Activated CD8-positive, alpha-beta T cell treated with anti-CD3 and anti-CD28 coated beads for 36 hours (primary cell): ENCODE measurements at regions not wholly inside any gene's neighbourhood (a gene's known extent, or its start where the extent isn't known, plus 50 kb on each side); places are given as distances from the start of the nearest gene placed in this dataset.

ENCODE experiments used
- ATAC-seq: fragments of 200-7000 bp; cut with Tn5 transposase; one replicate; pipeline ENCODE4 v1.10.0; 2021; ENCODE audit warnings: mild to moderate bottlenecking, moderate library complexity
- CTCF ChIA-PET: fragments of 350-600 bp; sonication (Branson Sonifier 250); formaldehyde crosslinking; loops from one replicate; lab custom pipeline; 2021; ENCODE audit warnings: antibody characterized with exemption; lab: Charles Lee
- POLR2A ChIA-PET: fragments of 350-600 bp; sonication (Branson Sonifier 250); formaldehyde crosslinking; loops from one replicate; lab custom pipeline; 2021; ENCODE audit warnings: antibody characterized with exemption; lab: Charles Lee
- DNase-seq: peaks from one replicate; pipeline ENCODE4 v3.0.0-alpha.2; 2020
- H3K27ac Mint-ChIP-seq: one replicate; pipeline ENCODE4 v1.8.0; 2021; ENCODE audit warnings: mild to moderate bottlenecking, mixed read lengths
- H3K27me3 Mint-ChIP-seq: one replicate; pipeline ENCODE4 v1.8.0; 2021; ENCODE audit warnings: mixed read lengths
- H3K36me3 Mint-ChIP-seq: one replicate; pipeline ENCODE4 v1.8.0; 2021; ENCODE audit warnings: low read depth, mixed read lengths
- H3K4me1 Mint-ChIP-seq: one replicate; pipeline ENCODE4 v1.8.0; 2021; ENCODE audit warnings: low read depth, mixed read lengths
- H3K4me3 Mint-ChIP-seq: one replicate; pipeline ENCODE4 v1.8.0; 2021; ENCODE audit warnings: mild to moderate bottlenecking, moderate library complexity, mixed read lengths
- H3K9me3 Mint-ChIP-seq: one replicate; pipeline ENCODE4 v1.8.0; 2021; ENCODE audit warnings: mixed read lengths
- intact Hi-C: fragments of 100-400 bp; cut with micrococcal nuclease; formaldehyde crosslinking; loops from one replicate; pipeline ENCODE4 v1.10.0; 2022
- TF ChIP-seq, protein P1 (sequence below): fragments of 200-600 bp; IDR thresholded peaks from one replicate; pipeline ENCODE4 v1.8.0; 2022; ENCODE audit warnings: antibody characterized with exemption, mild to moderate bottlenecking

- TF ChIP-seq, protein P1, sequence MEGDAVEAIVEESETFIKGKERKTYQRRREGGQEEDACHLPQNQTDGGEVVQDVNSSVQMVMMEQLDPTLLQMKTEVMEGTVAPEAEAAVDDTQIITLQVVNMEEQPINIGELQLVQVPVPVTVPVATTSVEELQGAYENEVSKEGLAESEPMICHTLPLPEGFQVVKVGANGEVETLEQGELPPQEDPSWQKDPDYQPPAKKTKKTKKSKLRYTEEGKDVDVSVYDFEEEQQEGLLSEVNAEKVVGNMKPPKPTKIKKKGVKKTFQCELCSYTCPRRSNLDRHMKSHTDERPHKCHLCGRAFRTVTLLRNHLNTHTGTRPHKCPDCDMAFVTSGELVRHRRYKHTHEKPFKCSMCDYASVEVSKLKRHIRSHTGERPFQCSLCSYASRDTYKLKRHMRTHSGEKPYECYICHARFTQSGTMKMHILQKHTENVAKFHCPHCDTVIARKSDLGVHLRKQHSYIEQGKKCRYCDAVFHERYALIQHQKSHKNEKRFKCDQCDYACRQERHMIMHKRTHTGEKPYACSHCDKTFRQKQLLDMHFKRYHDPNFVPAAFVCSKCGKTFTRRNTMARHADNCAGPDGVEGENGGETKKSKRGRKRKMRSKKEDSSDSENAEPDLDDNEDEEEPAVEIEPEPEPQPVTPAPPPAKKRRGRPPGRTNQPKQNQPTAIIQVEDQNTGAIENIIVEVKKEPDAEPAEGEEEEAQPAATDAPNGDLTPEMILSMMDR = no peak
- CTCF ChIA-PET = no interaction called here
- DNase-seq (no peak), ATAC-seq (no peak)
- peaks cover 8% of the 10 kb centered on the region for H3K9me3 Mint-ChIP-seq
- POLR2A ChIA-PET = no interaction called here
- H3K4me3 Mint-ChIP-seq = no peak overlapping the region
- no peak overlapping the region for H3K27ac Mint-ChIP-seq
- H3K4me1 Mint-ChIP-seq = no peaks in the 10 kb centered on the region
- no peaks in the 10 kb centered on the region for H3K36me3 Mint-ChIP-seq
- no peaks in the 10 kb centered on the region for H3K27me3 Mint-ChIP-seq
- intact Hi-C loops = no loop called here
These were observed 1139.7 kb upstream of the SPRY2 start for GRCh38 chr13:81480634-81481033.

- Mint-ChIP-seq H3K4me1 (no peaks in the 10 kb centered on the region), H3K27me3 (no peaks in the 10 kb centered on the region), H3K27ac (no peak overlapping the region), H3K36me3 (no peaks in the 10 kb centered on the region), H3K4me3 (no peak overlapping the region), H3K9me3 (peaks cover 13% of the 10 kb centered on the region)
- ChIA-PET POLR2A (no interaction called here), CTCF (no interaction called here)
- TF ChIP-seq, protein P1 = no peak
- ATAC-seq = no peak
- intact Hi-C loops = no loop called here
- DNase-seq = no peak
These were observed 1132.5 kb upstream of the SPRY2 start for GRCh38 chr13:81473366-81473899.

GRCh38 chr13:81458170-81458569, 1117.2 kb upstream of the SPRY2 start:
- intact Hi-C loops = no loop called here
- no peak for DNase-seq
- H3K27me3 Mint-ChIP-seq = no peaks in the 10 kb centered on the region
- CTCF ChIA-PET = no interaction called here
- no peak for ATAC-seq
- POLR2A ChIA-PET = no interaction called here
- no peak overlapping the region for H3K27ac Mint-ChIP-seq
- peaks cover 12% of the 10 kb centered on the region for H3K9me3 Mint-ChIP-seq
- H3K4me1 Mint-ChIP-seq = no peaks in the 10 kb centered on the region
- TF ChIP-seq, protein P1 = no peak
- H3K4me3 Mint-ChIP-seq = no peak overlapping the region
- no peaks in the 10 kb centered on the region for H3K36me3 Mint-ChIP-seq

DNA sequence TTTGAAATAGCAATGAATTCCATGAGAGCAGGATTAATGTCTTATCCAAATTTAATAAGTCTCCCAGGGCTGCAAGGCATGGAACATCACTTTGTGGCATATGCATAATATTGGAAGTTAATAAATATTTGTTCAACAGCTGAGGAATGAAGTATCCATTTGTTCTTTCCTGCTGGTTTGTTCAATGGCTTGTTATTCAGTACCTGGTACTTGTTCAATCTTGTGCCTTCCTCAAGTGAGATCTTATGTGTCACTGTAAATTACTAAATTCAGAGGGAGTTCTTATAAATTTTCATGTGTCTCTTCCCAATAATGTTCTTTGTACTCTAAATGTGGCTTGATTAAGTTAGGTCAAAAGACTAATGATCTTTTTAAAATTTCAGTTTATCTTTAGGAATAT, 1105.5 kb upstream of the SPRY2 start:
- POLR2A ChIA-PET = no interaction called here
- ATAC-seq (no peak), DNase-seq (no peak)
- CTCF ChIA-PET = no interaction called here
- H3K4me1 Mint-ChIP-seq = no peaks in the 10 kb centered on the region
- no peak overlapping the region for H3K27ac Mint-ChIP-seq
- intact Hi-C loops = no loop called here
- peaks cover 2% of the 10 kb centered on the region for H3K9me3 Mint-ChIP-seq
- TF ChIP-seq, protein P1 = no peak
- no peaks in the 10 kb centered on the region for H3K36me3 Mint-ChIP-seq
- H3K27me3 Mint-ChIP-seq = no peaks in the 10 kb centered on the region
- no peak overlapping the region for H3K4me3 Mint-ChIP-seq

- no peak for ATAC-seq
- Mint-ChIP-seq H3K27ac (no peak overlapping the region), H3K27me3 (no peaks in the 10 kb centered on the region), H3K36me3 (no peaks in the 10 kb centered on the region), H3K4me3 (no peak overlapping the region), H3K9me3 (peaks cover 4% of the 10 kb centered on the region), H3K4me1 (no peaks in the 10 kb centered on the region)
- TF ChIP-seq, protein P1 = no peak
- CTCF ChIA-PET = no interaction called here
- no peak for DNase-seq
- intact Hi-C loops = no loop called here
- POLR2A ChIA-PET = no interaction called here
These were observed 1102.0 kb upstream of the SPRY2 start for GRCh38 chr13:81442904-81443303.
